ENCODE measurements at regions not wholly inside any gene's neighbourhood (a gene's known extent, or its start where the extent isn't known, plus 50 kb on each side); places are given as distances from the start of the nearest gene placed in this dataset.

DNA sequence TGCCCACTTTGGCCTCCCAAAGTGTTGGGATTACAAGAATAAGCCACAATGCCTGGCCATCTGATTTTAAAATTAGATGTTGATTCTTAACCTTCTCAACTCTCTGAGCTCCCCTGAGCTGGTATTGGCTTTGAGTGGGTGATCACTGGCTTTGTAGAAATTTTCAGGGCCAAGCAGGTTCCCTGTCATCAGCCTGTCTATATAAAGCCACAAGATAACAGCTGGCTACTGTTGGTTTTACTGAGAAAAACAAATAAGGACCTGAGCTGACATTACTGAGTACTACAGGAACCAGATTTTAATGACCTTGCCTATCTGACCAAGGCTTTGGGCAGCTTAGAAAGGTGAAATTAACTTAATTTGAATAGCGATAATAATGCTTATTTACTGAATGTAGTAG is 153.6 kb downstream of the MSX2 start:
- Histone ChIP-seq H3K4me3 (no peak overlapping the region), H3K27ac (no peak overlapping the region)
- TF ChIP-seq, protein P1, sequence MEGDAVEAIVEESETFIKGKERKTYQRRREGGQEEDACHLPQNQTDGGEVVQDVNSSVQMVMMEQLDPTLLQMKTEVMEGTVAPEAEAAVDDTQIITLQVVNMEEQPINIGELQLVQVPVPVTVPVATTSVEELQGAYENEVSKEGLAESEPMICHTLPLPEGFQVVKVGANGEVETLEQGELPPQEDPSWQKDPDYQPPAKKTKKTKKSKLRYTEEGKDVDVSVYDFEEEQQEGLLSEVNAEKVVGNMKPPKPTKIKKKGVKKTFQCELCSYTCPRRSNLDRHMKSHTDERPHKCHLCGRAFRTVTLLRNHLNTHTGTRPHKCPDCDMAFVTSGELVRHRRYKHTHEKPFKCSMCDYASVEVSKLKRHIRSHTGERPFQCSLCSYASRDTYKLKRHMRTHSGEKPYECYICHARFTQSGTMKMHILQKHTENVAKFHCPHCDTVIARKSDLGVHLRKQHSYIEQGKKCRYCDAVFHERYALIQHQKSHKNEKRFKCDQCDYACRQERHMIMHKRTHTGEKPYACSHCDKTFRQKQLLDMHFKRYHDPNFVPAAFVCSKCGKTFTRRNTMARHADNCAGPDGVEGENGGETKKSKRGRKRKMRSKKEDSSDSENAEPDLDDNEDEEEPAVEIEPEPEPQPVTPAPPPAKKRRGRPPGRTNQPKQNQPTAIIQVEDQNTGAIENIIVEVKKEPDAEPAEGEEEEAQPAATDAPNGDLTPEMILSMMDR (IDR thresholded peaks at IDR 0.05): no peak
- no peak for DNase-seq (ENCODE audit: low spot score)

GRCh38 chr5:174872271-174872670 is 147.9 kb downstream of the MSX2 start:
- TF ChIP-seq, protein P1 (IDR thresholded peaks at IDR 0.05): no peak
- Histone ChIP-seq H3K27ac (no peak overlapping the region), H3K4me3 (no peak overlapping the region)
- DNase-seq (ENCODE audit: low spot score): no peak

GRCh38 chr5:174852143-174852542 is 127.8 kb downstream of the MSX2 start:
- H3K4me3 ChIP-seq: no peak overlapping the region
- H3K27ac ChIP-seq: no peak overlapping the region
- DNase-seq (ENCODE audit: low spot score): no peak
- TF ChIP-seq, protein P1 (IDR thresholded peaks at IDR 0.05): no peak

- TF ChIP-seq, protein P1 (IDR thresholded peaks at IDR 0.05): no peak
- Histone ChIP-seq H3K27ac (no peak overlapping the region), H3K4me3 (no peak overlapping the region)
- DNase-seq (ENCODE audit: low spot score): no peak
Measured at GRCh38 chr5:174850565-174851169, 126.3 kb downstream of the MSX2 start.

GRCh38 chr5:174849426-174849825 is 125.0 kb downstream of the MSX2 start:
- Histone ChIP-seq H3K4me3 (no peak overlapping the region), H3K27ac (no peak overlapping the region)
- TF ChIP-seq, protein P1 (IDR thresholded peaks at IDR 0.05): no peak
- no peak for DNase-seq (ENCODE audit: low spot score)

- TF ChIP-seq, protein P1 (IDR thresholded peaks at IDR 0.05): no peak
- H3K27ac ChIP-seq: no peak overlapping the region
- DNase-seq (ENCODE audit: low spot score): no peak
- H3K4me3 ChIP-seq: no peak overlapping the region
Measured at GRCh38 chr5:174844971-174845370, 120.6 kb downstream of the MSX2 start.

Measured in coronary artery (tissue), 2 donors.